Activated T-cell treated with anti-CD3 and anti-CD28 coated beads, Interleukin-2, amount 50 U/mL, for 24 hours (primary cell): ENCODE measurements at regions not wholly inside any gene's neighbourhood (a gene's known extent, or its start where the extent isn't known, plus 50 kb on each side); places are given as distances from the start of the nearest gene placed in this dataset.

ENCODE experiments used
- DNase-seq: peaks from one replicate; pipeline ENCODE4 v3.0.0-alpha.2; 2020
- H3K27ac Mint-ChIP-seq: 2 replicates; pipeline ENCODE4 v1.8.0; 2020; ENCODE audit warnings: mild to moderate bottlenecking, mixed read lengths
- H3K27me3 Mint-ChIP-seq: 2 replicates; pipeline ENCODE4 v1.8.0; 2020; ENCODE audit warnings: mixed read lengths
- H3K36me3 Mint-ChIP-seq: 2 replicates; pipeline ENCODE4 v1.8.0; 2020; ENCODE audit warnings: low read depth, mixed read lengths
- H3K4me1 Mint-ChIP-seq: 2 replicates; pipeline ENCODE4 v1.8.0; 2020; ENCODE audit warnings: low read depth, mixed read lengths
- H3K4me3 Mint-ChIP-seq: 2 replicates; pipeline ENCODE4 v1.8.0; 2020; ENCODE audit warnings: mild to moderate bottlenecking, moderate library complexity, mixed read lengths
- H3K9me3 Mint-ChIP-seq: 2 replicates; pipeline ENCODE4 v1.8.0; 2020; ENCODE audit warnings: mixed read lengths

DNA sequence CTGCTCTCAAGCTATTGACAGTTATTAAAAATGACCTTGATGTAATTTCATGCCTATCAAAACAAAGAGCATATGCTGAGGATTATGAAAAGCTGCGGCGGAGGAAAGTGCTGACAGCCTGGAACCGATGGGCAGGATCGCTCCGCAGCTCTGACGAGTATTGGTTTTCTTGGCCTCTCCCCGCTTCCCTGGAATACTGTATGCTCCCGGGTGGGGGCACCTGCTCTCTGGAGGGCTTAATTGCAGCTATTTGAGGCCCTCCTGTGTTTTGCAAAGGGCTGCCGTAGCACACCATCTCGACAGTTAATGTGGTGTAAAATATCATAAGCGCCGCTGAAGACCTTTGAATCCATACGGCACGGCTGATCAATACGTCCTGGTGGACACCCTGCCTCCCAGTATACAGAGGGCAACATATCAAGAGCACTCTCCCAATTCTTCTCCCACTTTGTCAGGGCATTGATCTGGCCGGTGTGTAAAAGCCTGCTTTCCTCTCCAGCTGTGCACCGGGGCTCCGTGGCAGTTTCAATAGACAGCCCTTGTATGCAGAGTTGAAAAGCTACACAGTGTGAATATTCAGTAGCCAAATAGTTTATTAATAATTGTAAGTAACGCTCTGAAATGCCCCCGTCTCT, 662.4 kb downstream of the GALR1 start:
- Mint-ChIP-seq H3K27ac (no peak overlapping the region), H3K4me3 (no peak overlapping the region), H3K27me3 (peaks cover 13% of the 10 kb centered on the region), H3K4me1 (no peaks in the 10 kb centered on the region), H3K9me3 (no peaks in the 10 kb centered on the region), H3K36me3 (no peaks in the 10 kb centered on the region)
- DNase-seq, result no peak

DNA sequence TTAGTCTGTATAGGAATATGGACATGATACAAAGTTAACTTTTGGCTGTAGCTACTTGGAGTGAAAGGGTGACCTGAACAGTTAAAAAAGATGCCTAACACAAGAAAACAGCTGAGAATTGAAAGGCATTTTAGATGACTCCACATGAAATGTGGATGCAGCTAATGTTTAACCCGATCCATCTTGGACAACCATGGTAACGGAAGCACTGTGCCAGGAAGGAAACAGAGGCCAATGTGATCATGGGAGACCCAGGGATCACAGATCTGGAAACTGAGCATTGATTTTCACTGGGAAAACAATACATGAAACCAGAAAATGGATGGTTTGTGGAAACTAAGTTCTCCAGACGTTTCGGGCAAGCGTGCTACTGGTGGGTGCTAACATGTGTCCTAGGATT, 669.1 kb downstream of the GALR1 start:
- Mint-ChIP-seq H3K27ac (no peak overlapping the region), H3K36me3 (no peaks in the 10 kb centered on the region), H3K27me3 (peaks cover 10% of the 10 kb centered on the region), H3K9me3 (no peaks in the 10 kb centered on the region), H3K4me1 (no peaks in the 10 kb centered on the region), H3K4me3 (no peak overlapping the region)
- no peak for DNase-seq

DNA sequence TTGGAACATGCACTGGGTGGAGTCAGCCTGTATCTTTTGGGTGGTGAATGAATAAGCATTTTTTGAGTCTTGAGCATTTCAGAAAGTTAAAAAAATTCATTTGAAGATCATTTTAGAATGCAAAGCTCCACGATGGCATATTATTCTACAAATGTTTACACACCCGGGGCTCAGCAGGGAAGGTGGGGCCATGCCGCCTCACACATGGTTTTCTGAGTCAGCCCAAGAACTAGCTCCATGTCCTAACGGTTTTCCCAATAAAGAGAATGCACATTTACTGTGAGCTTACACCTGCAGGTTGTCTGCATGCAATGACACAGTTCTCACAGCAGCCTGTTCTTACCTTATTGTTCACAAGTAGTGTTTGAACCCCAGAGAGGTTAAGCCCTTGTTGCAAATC, 670.3 kb downstream of the GALR1 start:
- H3K27ac Mint-ChIP-seq, result no peak overlapping the region
- H3K9me3 Mint-ChIP-seq, result no peaks in the 10 kb centered on the region
- H3K4me1 Mint-ChIP-seq, result no peaks in the 10 kb centered on the region
- no peaks in the 10 kb centered on the region for H3K36me3 Mint-ChIP-seq
- H3K27me3 Mint-ChIP-seq, result peaks cover 9% of the 10 kb centered on the region
- DNase-seq, result no peak
- H3K4me3 Mint-ChIP-seq, result no peak overlapping the region

DNA sequence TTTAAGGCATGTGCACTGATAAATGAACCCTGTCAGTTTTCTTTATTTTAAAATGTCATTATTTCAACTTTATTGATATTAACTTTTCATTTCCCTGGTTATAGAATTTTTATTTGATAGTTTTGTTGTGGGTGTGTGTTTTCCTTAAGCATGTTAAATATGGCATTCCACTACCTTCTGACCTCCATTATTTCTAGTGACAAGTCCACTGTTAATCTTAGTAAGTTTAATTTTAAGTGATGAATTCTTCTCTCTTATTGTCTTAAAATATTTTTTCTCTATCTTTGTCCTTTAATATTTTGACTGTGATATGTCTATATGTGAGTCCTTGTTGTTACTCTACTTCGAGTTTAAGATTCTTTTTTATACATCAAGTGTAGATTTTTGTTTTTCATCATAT, 685.7 kb downstream of the GALR1 start:
- Mint-ChIP-seq H3K4me1 (no peaks in the 10 kb centered on the region), H3K27ac (no peak overlapping the region), H3K9me3 (peaks cover 5% of the 10 kb centered on the region), H3K36me3 (no peaks in the 10 kb centered on the region), H3K27me3 (peaks cover 4% of the 10 kb centered on the region), H3K4me3 (no peak overlapping the region)
- DNase-seq, result no peak

DNA sequence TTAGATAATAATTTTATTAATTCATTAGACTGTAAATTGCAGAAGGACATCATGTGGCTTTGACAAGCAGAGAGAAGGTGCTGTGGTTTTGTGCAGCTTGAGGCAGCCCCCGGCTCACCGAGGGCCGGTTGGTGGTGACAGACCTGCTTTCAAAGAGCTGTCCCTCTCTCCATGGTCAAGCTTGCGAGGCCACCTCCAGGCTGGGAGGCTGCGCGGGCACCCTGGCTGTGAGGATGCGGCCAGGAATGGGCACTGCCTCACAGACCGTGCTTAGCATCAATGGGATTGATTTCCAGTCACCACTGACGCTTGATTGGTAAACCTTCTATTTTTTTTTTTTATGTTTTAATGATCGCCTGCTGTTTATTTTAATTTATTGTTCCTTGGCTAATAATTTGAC, 690.9 kb downstream of the GALR1 start:
- H3K27me3 Mint-ChIP-seq, result peaks cover 4% of the 10 kb centered on the region
- H3K4me3 Mint-ChIP-seq, result no peak overlapping the region
- peaks cover 2% of the 10 kb centered on the region for H3K9me3 Mint-ChIP-seq
- no peak overlapping the region for H3K27ac Mint-ChIP-seq
- no peaks in the 10 kb centered on the region for H3K4me1 Mint-ChIP-seq
- no peak for DNase-seq
- H3K36me3 Mint-ChIP-seq, result no peaks in the 10 kb centered on the region

DNA sequence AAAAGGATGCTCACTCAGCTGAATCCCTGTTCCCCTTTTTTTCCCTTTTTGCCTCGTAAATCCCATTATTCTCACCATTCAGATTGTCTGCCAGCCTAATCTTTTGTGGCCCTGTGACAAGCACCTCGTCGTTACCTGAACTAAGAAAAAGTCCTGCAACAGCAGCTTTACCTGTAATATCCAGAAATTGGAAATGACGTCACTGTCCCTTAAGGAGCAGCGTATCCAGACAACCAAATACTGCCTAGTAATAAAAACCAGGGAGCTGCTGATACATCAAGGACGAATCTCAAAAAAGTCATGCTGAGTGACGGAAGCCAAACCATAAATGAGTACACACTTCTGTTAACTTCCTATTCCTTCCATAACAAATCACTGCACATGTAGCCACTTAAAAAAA, 694.9 kb downstream of the GALR1 start:
- Mint-ChIP-seq H3K4me3 (no peak overlapping the region), H3K9me3 (no peaks in the 10 kb centered on the region), H3K36me3 (no peaks in the 10 kb centered on the region), H3K27me3 (no peaks in the 10 kb centered on the region), H3K27ac (no peak overlapping the region), H3K4me1 (no peaks in the 10 kb centered on the region)
- DNase-seq, result no peak

DNA sequence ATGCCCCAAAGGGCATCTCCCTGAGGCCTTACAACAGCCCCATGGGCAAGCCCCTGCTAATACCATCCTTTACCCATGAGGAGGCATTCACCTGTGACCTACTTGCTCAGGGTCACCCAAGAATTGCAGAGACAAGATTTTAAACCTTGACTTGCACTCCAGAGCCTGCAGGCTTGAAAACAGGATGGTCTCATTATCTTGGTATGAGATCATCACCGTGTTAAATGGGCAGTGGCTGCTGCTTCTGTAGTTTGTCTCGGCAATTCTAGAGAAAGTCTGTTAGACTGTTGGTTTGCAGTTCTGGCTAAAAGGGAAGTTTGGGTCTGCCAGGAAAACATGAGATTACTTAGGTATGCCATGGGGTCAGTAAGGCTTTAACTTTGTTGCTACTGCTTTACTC, 698.9 kb downstream of the GALR1 start:
- no peak overlapping the region for H3K27ac Mint-ChIP-seq
- H3K36me3 Mint-ChIP-seq, result no peaks in the 10 kb centered on the region
- no peaks in the 10 kb centered on the region for H3K4me1 Mint-ChIP-seq

DNA sequence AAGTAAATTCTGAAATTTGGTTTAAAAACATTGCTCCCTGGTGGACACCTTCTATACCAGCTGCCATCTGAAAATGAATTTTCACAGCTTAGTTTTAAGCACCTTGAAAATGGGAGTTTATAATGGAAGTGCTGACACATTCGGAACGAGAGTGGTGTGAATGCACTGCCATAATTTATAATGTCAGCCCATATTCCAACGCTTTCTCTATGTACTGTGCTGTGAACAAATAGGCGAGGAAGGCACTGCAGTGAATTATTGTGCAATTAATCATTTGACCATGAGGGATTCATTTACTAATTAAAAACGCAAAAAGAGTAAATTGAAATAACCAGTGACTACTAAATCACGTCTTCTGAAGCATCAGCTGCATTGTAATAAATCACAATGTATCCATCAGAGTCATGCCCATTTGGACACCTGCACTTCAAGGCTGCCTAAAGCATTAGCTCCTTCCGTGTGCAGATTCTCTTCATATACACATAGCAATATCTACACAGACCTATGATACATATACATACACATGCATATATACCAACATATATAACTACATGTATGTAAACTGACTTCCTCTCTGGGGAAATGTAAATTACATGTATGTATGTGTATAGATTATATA, 699.8 kb downstream of the GALR1 start:
- Mint-ChIP-seq H3K4me1 (no peaks in the 10 kb centered on the region), H3K27ac (no peak overlapping the region), H3K9me3 (peaks cover 4% of the 10 kb centered on the region), H3K36me3 (no peaks in the 10 kb centered on the region), H3K4me3 (no peak overlapping the region), H3K27me3 (no peaks in the 10 kb centered on the region)
- DNase-seq, result no peak

More for the DNA sequence above, 698.9 kb downstream of the GALR1 start:
- no peaks in the 10 kb centered on the region for H3K27me3 Mint-ChIP-seq
- H3K9me3 Mint-ChIP-seq, result peaks cover 4% of the 10 kb centered on the region
- no peak for DNase-seq
- H3K4me3 Mint-ChIP-seq, result no peak overlapping the region

DNA sequence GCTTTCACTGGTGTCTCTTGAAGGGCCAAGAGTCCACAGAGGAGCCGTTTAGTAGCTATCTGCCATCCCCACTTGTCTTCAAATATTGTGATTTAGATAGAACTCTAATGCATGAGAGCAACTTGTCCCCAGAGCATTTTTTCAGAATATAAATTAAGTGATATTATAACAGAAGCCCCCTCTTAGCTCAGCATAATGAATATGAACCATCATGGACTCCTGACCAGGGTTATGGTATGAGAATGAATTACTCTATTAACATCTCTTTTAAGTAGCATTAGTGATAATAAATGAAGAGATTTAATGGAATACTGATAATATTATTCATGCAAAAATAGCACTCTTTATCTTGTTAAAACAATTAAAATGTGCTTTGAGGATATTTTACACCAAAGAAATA, 709.6 kb downstream of the GALR1 start:
- Mint-ChIP-seq H3K27ac (no peak overlapping the region), H3K27me3 (no peaks in the 10 kb centered on the region), H3K4me1 (no peaks in the 10 kb centered on the region), H3K4me3 (no peak overlapping the region), H3K9me3 (no peaks in the 10 kb centered on the region), H3K36me3 (no peaks in the 10 kb centered on the region)
- DNase-seq, result no peak

DNA sequence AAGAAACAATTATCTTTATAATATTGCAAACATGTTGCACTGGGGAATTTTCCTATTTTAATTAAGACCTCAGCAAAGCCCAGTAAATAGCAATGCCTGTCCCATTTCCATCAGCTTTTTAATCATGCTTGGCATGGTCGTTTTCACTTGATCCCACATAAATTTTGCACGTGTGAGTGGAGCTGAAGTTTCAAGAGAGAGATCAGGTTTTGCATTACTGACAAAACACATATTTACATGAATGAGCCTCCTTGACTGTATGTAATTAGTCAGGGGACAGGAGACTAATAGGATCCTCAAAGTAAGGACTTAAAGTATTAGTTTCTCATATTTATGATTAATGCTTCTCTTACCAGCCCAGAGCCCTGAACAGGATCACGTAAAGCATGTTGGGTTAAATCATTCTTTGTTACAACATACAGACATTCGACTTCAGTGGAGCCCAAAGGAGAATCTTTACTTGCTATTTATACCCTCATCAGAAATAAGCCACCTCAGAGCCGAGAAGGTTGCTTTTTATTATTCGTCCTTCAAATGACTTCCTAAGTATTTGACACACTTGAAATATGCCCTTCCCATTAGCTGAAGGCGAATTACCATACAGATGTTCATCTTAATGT, 711.3 kb downstream of the GALR1 start:
- no peak overlapping the region for H3K27ac Mint-ChIP-seq
- no peaks in the 10 kb centered on the region for H3K36me3 Mint-ChIP-seq

DNA sequence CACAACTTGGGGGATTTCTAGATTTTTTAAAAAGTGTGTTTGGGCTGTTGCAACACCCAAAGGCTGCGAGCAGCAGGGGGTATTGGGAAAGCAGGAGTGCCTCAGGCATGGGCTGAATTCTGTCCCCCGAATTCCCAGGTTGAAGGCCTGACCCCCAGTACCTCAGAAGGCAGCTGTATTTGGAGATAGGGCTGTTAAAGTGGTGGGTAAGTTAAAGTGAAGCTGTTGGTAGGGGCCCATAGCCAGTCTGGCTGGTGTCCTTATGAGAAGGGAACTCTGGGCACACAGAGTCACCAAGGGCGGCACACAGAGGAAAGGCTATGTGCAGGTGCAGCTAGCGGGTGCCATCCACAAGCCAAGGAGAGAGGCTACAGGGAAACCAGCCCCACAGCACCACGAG, 717.4 kb downstream of the GALR1 start:
- Mint-ChIP-seq H3K27me3 (peaks cover 2% of the 10 kb centered on the region), H3K27ac (no peak overlapping the region), H3K9me3 (no peaks in the 10 kb centered on the region), H3K4me1 (no peaks in the 10 kb centered on the region), H3K36me3 (no peaks in the 10 kb centered on the region), H3K4me3 (no peak overlapping the region)
- no peak for DNase-seq

More for the DNA sequence above, 711.3 kb downstream of the GALR1 start:
- no peaks in the 10 kb centered on the region for H3K9me3 Mint-ChIP-seq
- no peaks in the 10 kb centered on the region for H3K27me3 Mint-ChIP-seq
- DNase-seq, result no peak
- H3K4me1 Mint-ChIP-seq, result no peaks in the 10 kb centered on the region
- H3K4me3 Mint-ChIP-seq, result no peak overlapping the region

DNA sequence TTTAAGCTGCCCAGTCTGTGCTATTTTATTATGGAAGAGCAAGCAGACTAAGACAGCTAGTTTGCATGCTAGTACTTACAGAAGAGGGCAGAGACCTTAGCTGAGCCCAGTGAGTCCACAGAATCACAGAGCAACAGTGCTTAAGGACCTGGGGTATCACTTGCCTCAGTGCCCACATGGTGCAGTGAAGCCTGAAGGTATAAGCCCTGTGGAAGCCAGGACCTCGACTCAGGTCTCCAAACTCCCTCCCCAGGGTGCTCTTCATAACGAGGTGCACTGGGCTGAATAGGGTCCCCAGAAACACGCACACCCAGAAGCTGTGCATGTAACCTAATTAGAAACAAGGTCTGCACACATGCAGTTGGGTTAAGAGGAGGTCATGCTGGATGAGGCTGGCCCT, 718.1 kb downstream of the GALR1 start:
- Mint-ChIP-seq H3K9me3 (no peaks in the 10 kb centered on the region), H3K27ac (no peak overlapping the region), H3K4me3 (no peak overlapping the region), H3K27me3 (peaks cover 4% of the 10 kb centered on the region), H3K36me3 (no peaks in the 10 kb centered on the region), H3K4me1 (no peaks in the 10 kb centered on the region)
- DNase-seq, result no peak

DNA sequence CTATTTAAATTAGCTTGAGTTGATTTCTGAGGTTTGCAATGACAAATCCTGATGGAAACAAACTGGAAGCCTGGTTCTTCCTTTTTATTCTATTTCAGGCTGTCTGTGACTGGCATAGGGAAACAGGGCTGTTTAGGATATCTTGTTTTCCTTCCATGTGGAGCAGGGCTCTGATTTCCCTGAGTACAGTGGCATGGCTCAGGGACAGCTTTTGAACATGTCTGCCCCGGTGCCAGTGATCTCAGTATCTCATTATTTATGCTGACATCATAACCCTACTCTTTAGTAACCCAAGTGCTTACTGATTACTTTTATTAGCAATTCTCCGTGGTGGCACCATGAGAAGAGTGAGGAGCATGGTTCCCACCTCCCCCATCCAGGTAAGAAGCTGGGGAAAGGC, 720.3 kb downstream of the GALR1 start:
- DNase-seq, result no peak
- Mint-ChIP-seq H3K9me3 (no peaks in the 10 kb centered on the region), H3K36me3 (no peaks in the 10 kb centered on the region), H3K27ac (no peak overlapping the region), H3K4me1 (no peaks in the 10 kb centered on the region), H3K4me3 (no peak overlapping the region), H3K27me3 (peaks cover 4% of the 10 kb centered on the region)

DNA sequence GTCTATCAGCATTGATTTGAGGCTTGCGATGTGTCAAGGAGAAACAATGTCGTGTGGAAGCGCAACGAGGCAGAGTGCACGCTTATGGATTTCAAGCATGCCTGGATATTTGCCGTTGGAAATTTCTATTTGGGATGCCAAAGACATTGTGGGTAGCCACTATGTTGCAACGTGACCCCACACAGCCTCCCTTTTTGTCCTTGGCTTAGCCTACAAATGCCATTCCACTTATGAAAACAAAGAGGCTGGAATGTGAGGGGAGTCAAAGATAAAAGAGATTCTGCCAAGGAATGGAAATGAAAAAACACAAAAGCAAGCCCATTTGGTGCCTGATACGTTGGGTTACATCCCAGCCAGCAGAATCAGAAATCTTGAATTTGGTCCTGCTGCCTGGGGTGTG, 721.2 kb downstream of the GALR1 start:
- H3K36me3 Mint-ChIP-seq, result no peaks in the 10 kb centered on the region
- no peak overlapping the region for H3K4me3 Mint-ChIP-seq
- H3K9me3 Mint-ChIP-seq, result no peaks in the 10 kb centered on the region
- H3K4me1 Mint-ChIP-seq, result no peaks in the 10 kb centered on the region
- no peak overlapping the region for H3K27ac Mint-ChIP-seq
- no peak for DNase-seq
- peaks cover 4% of the 10 kb centered on the region for H3K27me3 Mint-ChIP-seq

DNA sequence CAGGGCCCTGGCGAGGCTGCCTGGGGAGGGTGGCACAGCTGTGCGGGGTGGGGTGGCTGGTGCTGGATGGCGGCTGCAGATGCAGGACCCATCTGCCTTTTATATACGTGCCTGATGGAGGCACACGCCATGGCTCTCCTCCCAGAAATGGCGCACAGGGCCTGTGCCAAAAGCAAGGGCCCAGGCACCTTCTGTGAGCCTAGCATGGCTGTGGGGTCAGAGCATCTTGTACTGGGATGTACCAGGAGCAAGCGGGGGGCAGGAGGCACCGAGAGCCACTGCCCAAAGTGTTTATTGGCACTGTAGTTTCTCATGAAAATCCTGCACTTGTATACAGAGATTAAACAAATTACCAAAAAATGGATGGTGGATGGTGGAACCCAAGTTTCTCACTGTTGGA, 724.1 kb downstream of the GALR1 start:
- Mint-ChIP-seq H3K27me3 (peaks cover 4% of the 10 kb centered on the region), H3K36me3 (no peaks in the 10 kb centered on the region), H3K4me1 (no peaks in the 10 kb centered on the region), H3K4me3 (no peak overlapping the region), H3K27ac (no peak overlapping the region), H3K9me3 (no peaks in the 10 kb centered on the region)
- DNase-seq, result no peak
